ENCODE measurements at regions not wholly inside any gene's neighbourhood (a gene's known extent, or its start where the extent isn't known, plus 50 kb on each side); places are given as distances from the start of the nearest gene placed in this dataset.
A peak's percentile ranks its signal among the peaks of the same experiment; 100 is the strongest.

DNA sequence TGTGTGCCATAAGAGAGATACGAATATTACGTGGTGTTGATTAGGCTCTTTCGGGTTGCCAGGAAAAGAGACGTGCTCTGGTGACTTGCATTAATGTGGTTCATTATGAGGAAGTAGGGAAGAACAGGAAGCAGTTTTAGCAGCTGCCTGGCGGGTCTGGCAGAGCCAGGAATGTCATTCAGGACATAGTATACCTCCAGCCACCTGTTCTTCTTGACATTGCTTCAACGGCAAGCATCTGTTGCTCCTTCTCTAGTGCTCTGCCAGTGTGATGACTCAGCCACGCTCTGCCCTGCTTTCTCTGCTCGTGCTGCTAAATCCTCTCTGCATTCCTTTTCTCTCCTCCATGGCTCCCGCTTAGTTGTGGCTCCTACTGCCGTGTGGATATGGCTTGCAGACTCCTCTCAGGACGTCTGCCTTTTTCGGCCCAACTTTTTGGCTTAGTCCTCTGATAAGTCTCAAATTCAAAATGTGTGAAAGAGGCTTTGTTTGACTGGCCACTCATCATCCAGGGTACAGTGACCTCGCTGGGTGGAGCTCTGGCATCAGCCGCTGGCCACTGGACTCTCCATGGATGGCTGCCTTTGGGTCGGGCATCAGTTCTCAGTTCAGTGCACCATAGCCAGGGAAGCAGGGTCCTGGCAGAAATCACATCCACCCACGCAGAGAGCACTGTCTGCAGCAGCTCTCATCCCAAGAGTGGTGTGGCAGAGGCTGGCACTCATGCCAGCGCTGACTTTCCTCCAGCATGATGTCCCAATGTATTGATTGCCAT is 89.3 kb upstream of the KLF3 start:
- Histone ChIP-seq H3K4me3 (no peak overlapping the region), H4K20me1 (replicated peaks; ENCODE audit: control insufficient read depth, insufficient read depth, low read length) (no peaks in the 10 kb centered on the region), H3K79me2 (ENCODE audit: control insufficient read depth, insufficient read depth, low read length) (no peaks in the 10 kb centered on the region), H3K4me1 (replicated peaks in 1 of 2; ENCODE audit: control insufficient read depth in 2 of 2, insufficient read depth in 2 of 2, low read length in 2 of 2) (no peaks in the 10 kb centered on the region; a peak in 1 of 5 replicates), H3K36me3 (ENCODE audit: control insufficient read depth, insufficient read depth, low read length) (no peaks in the 10 kb centered on the region), H3K4me2 (ENCODE audit: insufficient read depth, low read length) (no peak overlapping the region), H3K27ac (ENCODE audit: extremely low read depth, low read depth, low read length) (no peak overlapping the region), H3K9me1 (ENCODE audit: control insufficient read depth, insufficient read depth, low read length) (no peaks in the 10 kb centered on the region), H3K9ac (ENCODE audit: insufficient read depth in 1 of 2, low read depth in 2 of 2, low read length in 2 of 2) (no peak overlapping the region), H2AFZ (ENCODE audit: low read depth, low read length) (0 out of 2 replicates have a peak overlapping the region, but pooled peaks have one; percentile 27), H3K9me3 (replicated peaks; ENCODE audit: control insufficient read depth, insufficient read depth, low read depth, low read length) (no peaks in the 10 kb centered on the region), H3K27me3 (ENCODE audit: control insufficient read depth in 2 of 2, insufficient read depth in 2 of 2, low read length in 2 of 2) (no peaks in the 10 kb centered on the region)
- in situ Hi-C loops (cut with MboI) (no loop called here), intact Hi-C loops (cut with micrococcal nuclease) (no loop called here)
- no peak for FAIRE-seq
- ChIA-PET POLR2A (no interaction called here), CTCF (ENCODE audit: low intra/inter-chr PET ratio) (no interaction called here)
- no peak for ATAC-seq
- DNase-seq (ENCODE audit: extremely low read depth in 1 of 4, low spot score in 3 of 4) = no peak
- TF ChIP-seq ZNF76 (CRISPR knock-in tag; IDR thresholded peaks at IDR 0.05; ENCODE audit: borderline replicate concordance) (no peak), ZFP36 (IDR thresholded peaks at IDR 0.05; ENCODE audit: low read depth, low read length, partially characterized antibody) (no peak), POLR2AphosphoS2 (IDR thresholded peaks at IDR 0.05; ENCODE audit: low read length) (no peak), BCLAF1 (IDR thresholded peaks at IDR 0.05; ENCODE audit: borderline replicate concordance in 1 of 2, control insufficient read depth in 1 of 2, low read depth in 2 of 2, low read length in 1 of 2) (no peak), ZNF133 (CRISPR knock-in tag; IDR thresholded peaks at IDR 0.05) (no peak), ZNF395 (CRISPR knock-in tag; IDR thresholded peaks at IDR 0.05) (no peak), RBM39 (optimal IDR thresholded peaks at IDR 0.05; ENCODE audit: low read depth, low read length) (no peak), ZNF583 (CRISPR knock-in tag; IDR thresholded peaks at IDR 0.05) (no peak)
- TF ChIP-seq, protein P1, sequence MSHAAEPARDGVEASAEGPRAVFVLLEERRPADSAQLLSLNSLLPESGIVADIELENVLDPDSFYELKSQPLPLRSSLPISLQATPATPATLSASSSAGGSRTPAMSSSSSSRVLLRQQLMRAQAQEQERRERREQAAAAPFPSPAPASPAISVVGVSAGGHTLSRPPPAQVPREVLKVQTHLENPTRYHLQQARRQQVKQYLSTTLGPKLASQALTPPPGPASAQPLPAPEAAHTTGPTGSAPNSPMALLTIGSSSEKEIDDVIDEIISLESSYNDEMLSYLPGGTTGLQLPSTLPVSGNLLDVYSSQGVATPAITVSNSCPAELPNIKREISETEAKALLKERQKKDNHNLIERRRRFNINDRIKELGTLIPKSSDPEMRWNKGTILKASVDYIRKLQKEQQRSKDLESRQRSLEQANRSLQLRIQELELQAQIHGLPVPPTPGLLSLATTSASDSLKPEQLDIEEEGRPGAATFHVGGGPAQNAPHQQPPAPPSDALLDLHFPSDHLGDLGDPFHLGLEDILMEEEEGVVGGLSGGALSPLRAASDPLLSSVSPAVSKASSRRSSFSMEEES (CRISPR knock-in tag; IDR thresholded peaks at IDR 0.05) = no peak
- TF ChIP-seq, protein P2, sequence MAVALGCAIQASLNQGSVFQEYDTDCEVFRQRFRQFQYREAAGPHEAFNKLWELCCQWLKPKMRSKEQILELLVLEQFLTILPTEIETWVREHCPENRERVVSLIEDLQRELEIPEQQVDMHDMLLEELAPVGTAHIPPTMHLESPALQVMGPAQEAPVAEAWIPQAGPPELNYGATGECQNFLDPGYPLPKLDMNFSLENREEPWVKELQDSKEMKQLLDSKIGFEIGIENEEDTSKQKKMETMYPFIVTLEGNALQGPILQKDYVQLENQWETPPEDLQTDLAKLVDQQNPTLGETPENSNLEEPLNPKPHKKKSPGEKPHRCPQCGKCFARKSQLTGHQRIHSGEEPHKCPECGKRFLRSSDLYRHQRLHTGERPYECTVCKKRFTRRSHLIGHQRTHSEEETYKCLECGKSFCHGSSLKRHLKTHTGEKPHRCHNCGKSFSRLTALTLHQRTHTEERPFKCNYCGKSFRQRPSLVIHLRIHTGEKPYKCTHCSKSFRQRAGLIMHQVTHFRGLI (CRISPR knock-in tag; IDR thresholded peaks at IDR 0.05) = no peak
- BruUV-seq (replicated peaks) = no TSS peak
- 56% methylated on average over 17 of the region's 17 CpGs for WGBS (ENCODE audit: insufficient coverage, low coverage, missing lambda C conversion rate)

All from K562 (cell line).